ENCODE measurements at regions not wholly inside any gene's neighbourhood (a gene's known extent, or its start where the extent isn't known, plus 50 kb on each side); places are given as distances from the start of the nearest gene placed in this dataset.

- H3K4me3 ChIP-seq: no peak overlapping the region
- DNase-seq (ENCODE audit: low read depth, low spot score): no peak
- FAIRE-seq: no peak
- intact Hi-C loops (cut with micrococcal nuclease; ENCODE audit: unreplicated experiment): no loop called here
- WGBS (ENCODE audit: insufficient coverage, insufficient replicate concordance, low lambda C conversion rate, missing lambda C conversion rate): 25% methylated on average over 17 of the region's 17 CpGs
- no peak overlapping the region for H2AFZ ChIP-seq (ENCODE audit: control insufficient read depth, low read depth, low read length)
- ChIA-PET CTCF (no interaction called here), POLR2A (no interaction called here), SMC1A (ENCODE audit: uncharacterized antibody, unreplicated experiment) (interaction anchor here (0.7 kb wide), 1 partner anchor 946 kb away, joined by 3 read pairs; no protein-coding TSS in a partner anchor), RAD21 (ENCODE audit: unreplicated experiment) (no interaction called here)
- H3K27me3 ChIP-seq (replicated peaks in 1 of 2; ENCODE audit: control insufficient read depth in 2 of 2, insufficient read depth in 2 of 2, low read length in 1 of 2): no peaks in the 10 kb centered on the region
- no peak overlapping the region for H3K27ac ChIP-seq (ENCODE audit: control insufficient read depth, insufficient read depth)
- no peak overlapping the region for H3K4me2 ChIP-seq (ENCODE audit: control insufficient read depth, insufficient read depth)
- no TSS peak for BruUV-seq (replicated peaks)
- H3K36me3 ChIP-seq (ENCODE audit: control insufficient read depth in 2 of 2, insufficient read depth in 2 of 2, low read length in 1 of 2): no peaks in the 10 kb centered on the region
- no peaks in the 10 kb centered on the region for H3K9me3 ChIP-seq (replicated peaks; ENCODE audit: control insufficient read depth, insufficient read depth, low read length)
- in situ Hi-C loops (cut with MboI): no loop called here
- no peak for ATAC-seq
- no peaks in the 10 kb centered on the region for H3K79me2 ChIP-seq (ENCODE audit: control insufficient read depth, insufficient read depth, low read length)
- no peak for TF ChIP-seq FOXK2 (IDR thresholded peaks at IDR 0.05)
- TF ChIP-seq RBBP5 (conservative IDR thresholded peaks at IDR 0.05): no peak
- TF ChIP-seq IRF3 (IDR thresholded peaks at IDR 0.05): no peak
- no peak for TF ChIP-seq ATF3 (IDR thresholded peaks at IDR 0.05; ENCODE audit: borderline replicate concordance, extremely low read depth, low read depth, low read length)
- TF ChIP-seq POLR2AphosphoS2 (IDR thresholded peaks at IDR 0.05; ENCODE audit: low read depth, low read length): no peak
- no peak for TF ChIP-seq SMAD5 (IDR thresholded peaks at IDR 0.05; ENCODE audit: low read depth)
- TF ChIP-seq NR2C1 (IDR thresholded peaks at IDR 0.05): no peak
- no peak for TF ChIP-seq SMAD1 (IDR thresholded peaks at IDR 0.05; ENCODE audit: low read depth, partially characterized antibody)
- no peak for TF ChIP-seq CTCF (IDR thresholded peaks at IDR 0.05 in 2 of 3, conservative IDR thresholded peaks at IDR 0.05 in 1 of 3; ENCODE audit: control insufficient read depth in 2 of 3, extremely low read depth in 1 of 3, insufficient read depth in 1 of 3, low read depth in 3 of 3, low read length in 3 of 3)
- no peak for TF ChIP-seq SREBF1 (IDR thresholded peaks at IDR 0.05; ENCODE audit: low read length)
- no peak for TF ChIP-seq PAX5 (IDR thresholded peaks at IDR 0.05; ENCODE audit: borderline replicate concordance, low read depth, low read length)
- no peak for TF ChIP-seq DPF2 (IDR thresholded peaks at IDR 0.05)
- TF ChIP-seq POU2F2 (IDR thresholded peaks at IDR 0.05; ENCODE audit: borderline replicate concordance, low read depth, low read length): no peak
- TF ChIP-seq EGR1 (IDR thresholded peaks at IDR 0.05; ENCODE audit: borderline replicate concordance in 1 of 2, low read depth in 2 of 2, low read length in 2 of 2): no peak
- H3K9ac ChIP-seq (ENCODE audit: control insufficient read depth, insufficient read depth, low read length): no peak overlapping the region
- no peaks in the 10 kb centered on the region for H3K4me1 ChIP-seq (ENCODE audit: control insufficient read depth, insufficient read depth, low read length)
- H4K20me1 ChIP-seq (ENCODE audit: control insufficient read depth, insufficient read depth): no peaks in the 10 kb centered on the region
Observed at GRCh38 chrX:146614663-146615478, 194.7 kb upstream of the CXorf51B start.

Data from GM12878 (cell line).